ENCODE measurements at regions not wholly inside any gene's neighbourhood (a gene's known extent, or its start where the extent isn't known, plus 50 kb on each side); places are given as distances from the start of the nearest gene placed in this dataset.

- TF ChIP-seq CTCF (IDR thresholded peaks at IDR 0.05) (no peak), POLR2A (IDR thresholded peaks at IDR 0.05) (no peak)
Observed at GRCh38 chr7:55623617-55624016, 51.3 kb upstream of the VOPP1 start.
